SK-N-SH (cell line): ENCODE measurements at regions not wholly inside any gene's neighbourhood (a gene's known extent, or its start where the extent isn't known, plus 50 kb on each side); places are given as distances from the start of the nearest gene placed in this dataset.

Experiments used
- CTCF ChIA-PET: fragments of 300-600, 350-600 bp; formaldehyde crosslinking; extraction: SDS; loops from one replicate; lab custom pipeline; 2021; lab: Yijun Ruan, JAX
- POLR2A ChIA-PET: fragments of 350-600 bp; sonication (Branson Sonifier 250); formaldehyde crosslinking; extraction: SDS; loops from one replicate; lab custom pipeline; 2020; ENCODE audit warnings: antibody characterized with exemption, inconsistent platforms; lab: Yijun Ruan, JAX
- DNase-seq: peaks from one replicate; pipeline ENCODE4 v3.0.0; 2012
- H2AFZ ChIP-seq: fragments of 200-600 bp; sonication (generic); 2 replicates; pipeline ENCODE4 v1.8.1; 2016; ENCODE audit warnings: antibody characterized with exemption, mild to moderate bottlenecking, low read depth
- H3F3A ChIP-seq: fragments of 200-600 bp; sonication (generic); replicated peaks from 2 replicates; pipeline ENCODE3; 2016; ENCODE audit warnings: antibody characterized with exemption, mild to moderate bottlenecking; ENCODE audit not compliant: insufficient read depth
- H3K27ac ChIP-seq, 2 experiments: fragments of 200-500 bp in 1 of 2; fragments of 200-600 bp in 1 of 2; sonication (Bioruptor generic) in 1 of 2; sonication (generic), shearing (Covaris generic) in 1 of 2; 2 replicates each; pipeline versions ENCODE4 v1.5.1 to v1.6.1; 2014 to 2016; ENCODE audit warnings: low read depth in 2 of 2, inconsistent platforms in 1 of 2, low read length in 1 of 2, mild to moderate bottlenecking in 1 of 2, mixed read lengths in 1 of 2
- H3K27me3 ChIP-seq: fragments of 200-600 bp; sonication (generic), shearing (Covaris generic); 2 replicates; pipeline ENCODE4 v1.6.1; 2016; ENCODE audit warnings: mixed run types; ENCODE audit not compliant: insufficient read depth
- H3K36me3 ChIP-seq, 2 experiments: fragments of 200-500 bp in 1 of 2; fragments of 200-600 bp in 1 of 2; sonication (Bioruptor generic) in 1 of 2; sonication (generic) in 1 of 2; replicated peaks in 1 of 2; 2 replicates each; pipeline versions ENCODE3 to v1.5.1; 2014 to 2016; ENCODE audit warnings: low read length in 1 of 2, mild to moderate bottlenecking in 1 of 2; ENCODE audit not compliant: insufficient read depth in 2 of 2, control insufficient read depth in 1 of 2
- H3K4me1 ChIP-seq, 2 experiments: fragments of 200-500 bp in 1 of 2; fragments of 200-600 bp in 1 of 2; sonication (Bioruptor generic) in 1 of 2; sonication (generic), shearing (Covaris generic) in 1 of 2; 2 replicates each; pipeline versions ENCODE4 v1.5.1 to v1.6.1; 2014 to 2016; ENCODE audit warnings: low read depth in 1 of 2, low read length in 1 of 2, mixed run types in 1 of 2; ENCODE audit not compliant: insufficient read depth in 2 of 2, control insufficient read depth in 1 of 2
- H3K4me2 ChIP-seq: fragments of 200-600 bp; sonication (generic), shearing (Covaris generic); 2 replicates; pipeline ENCODE4 v1.6.1; 2017; ENCODE audit warnings: mixed run types
- H3K4me3 ChIP-seq, 2 experiments: fragments of 200-500 bp in 1 of 2; fragments of 200-600 bp in 1 of 2; sonication (Bioruptor generic) in 1 of 2; sonication (generic), shearing (Covaris generic) in 1 of 2; 2 replicates each; pipeline versions ENCODE4 v1.5.1 to v1.8.1; 2014 to 2016; ENCODE audit warnings: low read depth in 2 of 2, inconsistent platforms in 1 of 2, low read length in 1 of 2, mild to moderate bottlenecking in 1 of 2, mixed read lengths in 1 of 2, moderate library complexity in 1 of 2
- H3K79me2 ChIP-seq: fragments of 200-600 bp; sonication (generic); 2 replicates; pipeline ENCODE4 v1.8.1; 2017; ENCODE audit warnings: mild to moderate bottlenecking; ENCODE audit not compliant: insufficient read depth
- H3K9ac ChIP-seq: fragments of 200-600 bp; sonication (generic); 2 replicates; pipeline ENCODE4 v1.6.1; 2017; ENCODE audit warnings: mixed run types
- H3K9me2 ChIP-seq: fragments of 200-600 bp; sonication (generic); 2 replicates; pipeline ENCODE4 v1.6.1; 2017; ENCODE audit warnings: mixed run types
- H3K9me3 ChIP-seq: fragments of 200-600 bp; sonication (generic); 2 replicates; pipeline ENCODE4 v1.6.1; 2017; ENCODE audit warnings: mixed run types, mild to moderate bottlenecking, moderate library complexity
- H4K20me1 ChIP-seq: fragments of 200-600 bp; sonication (generic); 2 replicates; pipeline ENCODE4 v1.6.1; 2017; ENCODE audit warnings: mild to moderate bottlenecking, mixed run types; ENCODE audit not compliant: insufficient read depth
- EP300 ChIP-seq, 2 experiments: IDR thresholded peaks; 2 replicates each; pipeline versions ENCODE4 v1.4.0 to v1.6.1; 2012; ENCODE audit warnings: borderline replicate concordance in 1 of 2, low read depth in 1 of 2, low read length in 1 of 2
- FOSL2 ChIP-seq: IDR thresholded peaks from 2 replicates; pipeline ENCODE4 v1.4.0; 2012; ENCODE audit warnings: low read depth, mild to moderate bottlenecking, moderate library complexity, borderline replicate concordance
- FOXJ3 ChIP-seq: sonication (generic); formaldehyde crosslinking; IDR thresholded peaks from 2 replicates; pipeline ENCODE4 v1.5.1; 2020; ENCODE audit warnings: mild to moderate bottlenecking, missing genetic modification reagents
- FOXM1 ChIP-seq: IDR thresholded peaks from 2 replicates; pipeline ENCODE4 v1.4.0; 2012; ENCODE audit warnings: low read depth, mild to moderate bottlenecking
- IRF3 ChIP-seq: fragments of 150-350 bp; IDR thresholded peaks from 2 replicates; pipeline ENCODE4 v1.6.1; 2016; ENCODE audit warnings: mild to moderate bottlenecking, low read depth, low read length
- JUND ChIP-seq: IDR thresholded peaks from 2 replicates; pipeline ENCODE4 v1.4.0; 2012
- MEF2A ChIP-seq: IDR thresholded peaks from 2 replicates; pipeline ENCODE4 v1.4.0; 2012; ENCODE audit warnings: low read depth, borderline replicate concordance
- MXI1 ChIP-seq: IDR thresholded peaks from 2 replicates; pipeline ENCODE4 v1.6.1; 2012; ENCODE audit warnings: mild to moderate bottlenecking, low read depth, low read length, improper control_type of control experiment
- NRF1 ChIP-seq: IDR thresholded peaks from 2 replicates; pipeline ENCODE4 v1.6.1; 2012; ENCODE audit warnings: low read depth, mild to moderate bottlenecking, low read length
- POLR2AphosphoS5 ChIP-seq: IDR thresholded peaks from 2 replicates; pipeline ENCODE4 v1.6.1; 2012; ENCODE audit warnings: low read depth, low read length
- RAD21 ChIP-seq: IDR thresholded peaks from 2 replicates; pipeline ENCODE4 v1.6.1; 2012; ENCODE audit warnings: mild to moderate bottlenecking, low read length
- RFX5 ChIP-seq: IDR thresholded peaks from 2 replicates; pipeline ENCODE4 v1.6.1; 2012; ENCODE audit warnings: mild to moderate bottlenecking, improper control_type of control experiment, low read length
- SMC3 ChIP-seq: IDR thresholded peaks from 2 replicates; pipeline ENCODE4 v1.6.1; 2012; ENCODE audit warnings: low read depth, low read length, improper control_type of control experiment
- TEAD4 ChIP-seq: IDR thresholded peaks from 2 replicates; pipeline ENCODE4 v1.4.0; 2012; ENCODE audit warnings: mild to moderate bottlenecking, borderline replicate concordance; ENCODE audit not compliant: insufficient read depth
- USF1 ChIP-seq: IDR thresholded peaks from 2 replicates; pipeline ENCODE4 v1.4.0; 2012; ENCODE audit warnings: low read depth, borderline replicate concordance
- USF2 ChIP-seq: fragments of 150-350 bp; IDR thresholded peaks from 2 replicates; pipeline ENCODE4 v1.6.1; 2017; ENCODE audit warnings: antibody characterized with exemption, low read length, low read depth, borderline replicate concordance
- YY1 ChIP-seq: IDR thresholded peaks from 2 replicates; pipeline ENCODE4 v1.4.0; 2012; ENCODE audit warnings: low read depth, mild to moderate bottlenecking
- WGBS: methylation state at CpG from one replicate; pipeline ENCODE4 v1.1.6; 2017; ENCODE audit warnings: low lambda C conversion rate; 5-methylcytosine and 5-hydroxymethylcytosine counted together

- Histone ChIP-seq H3K9ac (no peak overlapping the region), H3K79me2 (no peaks in the 10 kb centered on the region), H3K4me2 (no peak overlapping the region), H3K9me3 (no peaks in the 10 kb centered on the region), H3K27ac (no peak overlapping the region), H3K36me3 (no peaks in the 10 kb centered on the region), H3F3A (no peaks in the 10 kb centered on the region), H3K9me2 (no peaks in the 10 kb centered on the region), H4K20me1 (no peaks in the 10 kb centered on the region), H2AFZ (no peak overlapping the region), H3K4me1 (no peaks in the 10 kb centered on the region), H3K4me3 (no peak overlapping the region), H3K27me3 (no peaks in the 10 kb centered on the region)
- ChIA-PET CTCF (no interaction called here), POLR2A (no interaction called here)
- TF ChIP-seq RFX5 (no peak), JUND (no peak), MXI1 (no peak), MEF2A (no peak), NRF1 (no peak), POLR2AphosphoS5 (no peak), IRF3 (no peak), YY1 (no peak), FOXJ3 (CRISPR knock-in tag) (no peak), EP300 (IDR thresholded peaks at IDR 0.05; ENCODE audit: borderline replicate concordance in 1 of 2, low read depth in 1 of 2, low read length in 1 of 2) (no peak), FOSL2 (no peak), USF2 (no peak)
- no peak for DNase-seq
- WGBS, result 0% methylated on average over 4 of the region's 10 CpGs
Measured at GRCh38 chr18:4987452-4988405, 209.3 kb downstream of the AKAIN1 start.

GRCh38 chr18:4986677-4987076, 210.4 kb downstream of the AKAIN1 start:
- Histone ChIP-seq H3K4me1 (no peaks in the 10 kb centered on the region), H3K27ac (no peak overlapping the region), H3K9me2 (no peaks in the 10 kb centered on the region), H4K20me1 (no peaks in the 10 kb centered on the region), H3K9ac (no peak overlapping the region), H3K27me3 (no peaks in the 10 kb centered on the region)
- WGBS, result 14% methylated on average over 1 of the region's 6 CpGs
- CTCF ChIA-PET, result interaction anchor here (0.9 kb wide), 1 partner anchor 71 kb away, joined by 3 read pairs; no protein-coding TSS in a partner anchor
- TF ChIP-seq EP300 (IDR thresholded peaks at IDR 0.05; ENCODE audit: borderline replicate concordance in 1 of 2, low read depth in 1 of 2, low read length in 1 of 2) (no peak), TEAD4 (no peak), SMC3 (no peak), USF2 (no peak), FOXM1 (no peak), RAD21 (no peak), USF1 (no peak)
- TF ChIP-seq, all 33 proteins: peak for 0
- no peak overlapping the region for H3K4me3 ChIP-seq
- no peak overlapping the region for H3K4me2 ChIP-seq
- no peak overlapping the region for H2AFZ ChIP-seq
- POLR2A ChIA-PET, result no interaction called here
- no peaks in the 10 kb centered on the region for H3F3A ChIP-seq
- no peaks in the 10 kb centered on the region for H3K79me2 ChIP-seq
- no peak for DNase-seq
- H3K36me3 ChIP-seq, result no peaks in the 10 kb centered on the region
- H3K9me3 ChIP-seq, result no peaks in the 10 kb centered on the region
